HEK293 (cell line): ENCODE measurements at regions not wholly inside any gene's neighbourhood (a gene's known extent, or its start where the extent isn't known, plus 50 kb on each side); places are given as distances from the start of the nearest gene placed in this dataset.

ENCODE experiments used
- CTCF ChIA-PET: fragments of 350-600 bp; formaldehyde crosslinking; extraction: SDS; loops from one replicate; lab custom pipeline; 2021; ENCODE audit warnings: antibody characterized with exemption; lab: Yijun Ruan, JAX
- POLR2A ChIA-PET: fragments of 300-600 bp; formaldehyde crosslinking; extraction: SDS; loops from one replicate; lab custom pipeline; 2020; ENCODE audit warnings: antibody characterized with exemption, inconsistent platforms; lab: Yijun Ruan, JAX
- H3K27ac ChIP-seq: fragments of 200-500 bp; sonication (Bioruptor generic); 2 replicates; pipeline ENCODE4 v1.5.1; 2014; ENCODE audit warnings: low read depth, low read length, control low read depth, inconsistent platforms; ENCODE audit errors: extremely low read depth
- H3K36me3 ChIP-seq, 2 experiments: fragments of 200-500 bp in 1 of 2; sonication (Bioruptor generic) in 1 of 2; 1 replicate in 1 of 2; 2 replicates in 1 of 2; pipeline ENCODE4 v1.5.1; 2014 to 2017; ENCODE audit warnings: inconsistent platforms in 2 of 2, low read length in 2 of 2; ENCODE audit not compliant: control insufficient read depth in 2 of 2, insufficient read depth in 1 of 2
- H3K4me1 ChIP-seq: fragments of 200-500 bp; sonication (Bioruptor generic); 2 replicates; pipeline ENCODE4 v1.5.1; 2014; ENCODE audit warnings: mild to moderate bottlenecking, low read length, inconsistent platforms; ENCODE audit not compliant: control insufficient read depth, insufficient read depth
- H3K4me3 ChIP-seq: 2 replicates; pipeline ENCODE4 v1.5.1; 2011; ENCODE audit warnings: low read depth, mild to moderate bottlenecking, control low read depth, low read length, moderate library complexity
- H3K9me3 ChIP-seq: fragments of 200-500 bp; sonication (Bioruptor generic); 2 replicates; pipeline ENCODE4 v1.5.1; 2014; ENCODE audit warnings: low read depth, low read length, inconsistent platforms; ENCODE audit not compliant: control insufficient read depth, insufficient read depth
- FEZF1 ChIP-seq: fragments of 450-650 bp; formaldehyde crosslinking; IDR thresholded peaks from 2 replicates; pipeline ENCODE4 v1.5.1; 2016; ENCODE audit warnings: missing biosample characterization, missing genetic modification characterization
- GFI1B ChIP-seq: fragments of 450-650 bp; formaldehyde crosslinking; IDR thresholded peaks from 2 replicates; pipeline ENCODE4 v1.5.1; 2016; ENCODE audit warnings: missing biosample characterization, missing genetic modification characterization
- GLIS2 ChIP-seq: fragments of 450-650 bp; formaldehyde crosslinking; IDR thresholded peaks from 2 replicates; pipeline ENCODE4 v1.5.1; 2016; ENCODE audit warnings: missing biosample characterization, missing genetic modification characterization
- PRDM1 ChIP-seq: fragments of 450-650 bp; formaldehyde crosslinking; IDR thresholded peaks from 2 replicates; pipeline ENCODE4; 2016; ENCODE audit warnings: missing biosample characterization, missing genetic modification characterization
- ZNF266 ChIP-seq: fragments of 450-650 bp; formaldehyde crosslinking; IDR thresholded peaks from 2 replicates; pipeline ENCODE4 v1.5.1; 2016; ENCODE audit warnings: missing biosample characterization, missing genetic modification characterization, low read depth
- ZNF416 ChIP-seq: fragments of 450-650 bp; formaldehyde crosslinking; IDR thresholded peaks from 2 replicates; pipeline ENCODE4 v1.5.1; 2016; ENCODE audit warnings: missing biosample characterization, missing genetic modification characterization
- ZNF571 ChIP-seq: fragments of 450-650 bp; formaldehyde crosslinking; IDR thresholded peaks from 2 replicates; pipeline ENCODE4 v1.5.0; 2017; ENCODE audit warnings: missing biosample characterization, missing genetic modification characterization
- ZNF623 ChIP-seq: fragments of 450-650 bp; formaldehyde crosslinking; IDR thresholded peaks from 2 replicates; pipeline ENCODE4 v1.5.1; 2016; ENCODE audit warnings: missing biosample characterization, missing genetic modification characterization
- ZNF654 ChIP-seq: fragments of 450-650 bp; formaldehyde crosslinking; IDR thresholded peaks from 2 replicates; pipeline ENCODE4 v1.5.1; 2016; ENCODE audit warnings: low read depth, missing biosample characterization, missing genetic modification characterization
- ZNF670 ChIP-seq: fragments of 450-650 bp; formaldehyde crosslinking; IDR thresholded peaks from 2 replicates; pipeline ENCODE4 v1.5.1; 2016; ENCODE audit warnings: missing biosample characterization, missing genetic modification characterization, low read depth
- ZNF768 ChIP-seq: fragments of 450-650 bp; formaldehyde crosslinking; IDR thresholded peaks from 2 replicates; pipeline ENCODE4 v1.5.1; 2018; ENCODE audit warnings: missing biosample characterization, mild to moderate bottlenecking, missing genetic modification characterization
- ZSCAN30 ChIP-seq: fragments of 450-650 bp; IDR thresholded peaks from 2 replicates; pipeline ENCODE4 v1.5.1; 2018; ENCODE audit warnings: missing biosample characterization, mild to moderate bottlenecking, missing genetic modification characterization, moderate library complexity
- TF ChIP-seq, protein P1 (sequence below): fragments of 450-650 bp; formaldehyde crosslinking; IDR thresholded peaks from 2 replicates; pipeline ENCODE4; 2016; ENCODE audit warnings: missing biosample characterization, missing genetic modification characterization
- TF ChIP-seq, protein P2 (sequence below): fragments of 450-650 bp; formaldehyde crosslinking; IDR thresholded peaks from 2 replicates; pipeline ENCODE4 v1.5.1; 2016; ENCODE audit warnings: missing biosample characterization, missing genetic modification characterization, low read depth
- TF ChIP-seq, protein P3 (sequence below): fragments of 450-650 bp; formaldehyde crosslinking; IDR thresholded peaks from 2 replicates; pipeline ENCODE4 v1.5.1; 2016; ENCODE audit warnings: missing biosample characterization, missing genetic modification characterization
- TF ChIP-seq, protein P4 (sequence below): IDR thresholded peaks from 2 replicates; pipeline ENCODE4 v1.6.1; 2011; ENCODE audit warnings: mild to moderate bottlenecking, low read depth, low read length, borderline replicate concordance

DNA sequence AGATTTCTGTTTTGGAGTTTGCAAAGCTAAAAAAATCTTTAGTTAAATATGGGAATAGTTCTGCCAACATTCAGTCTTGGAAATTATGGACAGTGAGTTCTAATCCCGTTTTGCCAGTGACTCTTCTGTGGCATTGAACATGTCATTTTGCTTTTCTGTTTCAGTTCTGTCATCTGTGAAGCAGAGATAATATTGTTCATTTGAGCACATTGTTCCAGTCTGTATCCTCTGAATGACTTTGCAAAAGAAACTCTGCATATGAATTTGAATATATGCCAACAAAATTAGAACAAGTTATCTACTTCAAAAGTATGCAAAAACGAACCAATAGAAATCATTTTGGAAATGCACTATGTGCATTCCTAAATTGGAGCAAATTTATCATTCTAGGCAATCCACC lies 746.0 kb upstream of the POT1 start:
- no peaks in the 10 kb centered on the region for H3K4me1 ChIP-seq
- ChIA-PET POLR2A (no interaction called here), CTCF (no interaction called here)
- no peak for TF ChIP-seq FEZF1 (tag by site-specific recombination)
- TF ChIP-seq PRDM1 = no peak
- no peak for TF ChIP-seq ZNF768 (tag by site-specific recombination)
- TF ChIP-seq, protein P1, sequence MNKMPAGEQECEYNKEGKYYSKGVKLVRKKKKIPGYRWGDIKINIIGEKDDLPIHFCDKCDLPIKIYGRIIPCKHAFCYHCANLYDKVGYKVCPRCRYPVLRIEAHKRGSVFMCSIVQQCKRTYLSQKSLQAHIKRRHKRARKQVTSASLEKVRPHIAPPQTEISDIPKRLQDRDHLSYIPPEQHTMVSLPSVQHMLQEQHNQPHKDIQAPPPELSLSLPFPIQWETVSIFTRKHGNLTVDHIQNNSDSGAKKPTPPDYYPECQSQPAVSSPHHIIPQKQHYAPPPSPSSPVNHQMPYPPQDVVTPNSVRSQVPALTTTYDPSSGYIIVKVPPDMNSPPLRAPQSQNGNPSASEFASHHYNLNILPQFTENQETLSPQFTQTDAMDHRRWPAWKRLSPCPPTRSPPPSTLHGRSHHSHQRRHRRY (tag by site-specific recombination) = no peak
- no peak for TF ChIP-seq ZSCAN30 (tag by site-specific recombination)
- no peaks in the 10 kb centered on the region for H3K9me3 ChIP-seq
- H3K36me3 ChIP-seq = no peaks in the 10 kb centered on the region
- no peak overlapping the region for H3K4me3 ChIP-seq
- no peak overlapping the region for H3K27ac ChIP-seq

DNA sequence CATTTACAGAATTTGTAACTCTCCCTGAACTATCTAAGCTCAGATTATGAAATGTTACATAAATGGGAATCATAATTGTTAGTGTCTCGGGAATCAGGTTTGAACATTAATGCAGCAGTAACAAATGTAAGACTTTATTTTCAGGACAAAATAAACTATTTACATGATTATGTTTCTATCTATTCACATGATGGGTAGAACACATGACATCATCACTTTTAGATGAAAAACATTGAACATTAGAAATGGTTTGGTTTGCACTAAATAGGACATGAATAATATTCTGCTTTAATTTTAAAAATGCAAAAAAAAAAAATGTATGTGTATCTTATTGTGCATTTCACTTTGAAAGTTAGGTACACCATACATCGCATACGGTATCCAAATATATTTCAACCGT lies 745.5 kb upstream of the POT1 start:
- Histone ChIP-seq H3K36me3 (no peaks in the 10 kb centered on the region), H3K4me1 (no peaks in the 10 kb centered on the region), H3K9me3 (no peaks in the 10 kb centered on the region), H3K27ac (no peak overlapping the region), H3K4me3 (no peak overlapping the region)
- ChIA-PET POLR2A (no interaction called here), CTCF (no interaction called here)
- no peak for TF ChIP-seq ZNF571 (tag by site-specific recombination)
- TF ChIP-seq, protein P2, sequence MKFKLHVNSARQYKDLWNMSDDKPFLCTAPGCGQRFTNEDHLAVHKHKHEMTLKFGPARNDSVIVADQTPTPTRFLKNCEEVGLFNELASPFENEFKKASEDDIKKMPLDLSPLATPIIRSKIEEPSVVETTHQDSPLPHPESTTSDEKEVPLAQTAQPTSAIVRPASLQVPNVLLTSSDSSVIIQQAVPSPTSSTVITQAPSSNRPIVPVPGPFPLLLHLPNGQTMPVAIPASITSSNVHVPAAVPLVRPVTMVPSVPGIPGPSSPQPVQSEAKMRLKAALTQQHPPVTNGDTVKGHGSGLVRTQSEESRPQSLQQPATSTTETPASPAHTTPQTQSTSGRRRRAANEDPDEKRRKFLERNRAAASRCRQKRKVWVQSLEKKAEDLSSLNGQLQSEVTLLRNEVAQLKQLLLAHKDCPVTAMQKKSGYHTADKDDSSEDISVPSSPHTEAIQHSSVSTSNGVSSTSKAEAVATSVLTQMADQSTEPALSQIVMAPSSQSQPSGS (tag by site-specific recombination) = peak; percentile 55; the same call in 1 of the 2 replicates

DNA sequence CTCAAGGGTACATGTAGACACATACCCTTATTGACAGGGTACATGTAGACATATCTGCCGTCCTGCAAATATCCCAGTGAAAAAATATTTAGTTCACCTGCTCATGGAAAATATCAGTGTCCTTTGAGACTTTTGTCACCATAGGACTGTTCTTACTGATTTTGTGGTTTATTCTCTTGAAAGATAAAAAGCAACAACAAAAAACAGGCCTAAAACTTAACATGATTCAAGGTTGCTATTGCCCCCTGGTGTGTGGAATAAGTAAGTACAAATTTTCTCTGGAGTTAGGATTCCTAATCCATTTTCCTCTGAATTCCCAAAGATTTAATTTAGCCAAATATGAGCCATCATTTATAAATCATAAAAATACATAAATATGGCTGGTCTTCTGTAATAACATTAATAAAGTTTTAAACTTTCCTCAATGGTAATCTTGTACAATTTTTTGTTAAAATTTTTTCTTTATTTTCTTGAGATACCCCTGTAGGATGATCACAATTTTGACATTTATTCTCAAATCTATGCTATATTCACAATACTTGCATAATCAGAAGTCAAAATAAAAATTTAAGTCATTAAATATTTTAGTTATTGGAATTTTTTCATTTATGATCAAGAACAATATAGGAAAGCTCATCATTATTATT lies 741.4 kb upstream of the POT1 start:
- H3K9me3 ChIP-seq = no peaks in the 10 kb centered on the region
- CTCF ChIA-PET = interaction anchor here (0.7 to 1.6 kb wide), 5 partner anchors 11 to 615 kb away, joined by 3 to 4 read pairs (median 3); no protein-coding TSS in a partner anchor

DNA sequence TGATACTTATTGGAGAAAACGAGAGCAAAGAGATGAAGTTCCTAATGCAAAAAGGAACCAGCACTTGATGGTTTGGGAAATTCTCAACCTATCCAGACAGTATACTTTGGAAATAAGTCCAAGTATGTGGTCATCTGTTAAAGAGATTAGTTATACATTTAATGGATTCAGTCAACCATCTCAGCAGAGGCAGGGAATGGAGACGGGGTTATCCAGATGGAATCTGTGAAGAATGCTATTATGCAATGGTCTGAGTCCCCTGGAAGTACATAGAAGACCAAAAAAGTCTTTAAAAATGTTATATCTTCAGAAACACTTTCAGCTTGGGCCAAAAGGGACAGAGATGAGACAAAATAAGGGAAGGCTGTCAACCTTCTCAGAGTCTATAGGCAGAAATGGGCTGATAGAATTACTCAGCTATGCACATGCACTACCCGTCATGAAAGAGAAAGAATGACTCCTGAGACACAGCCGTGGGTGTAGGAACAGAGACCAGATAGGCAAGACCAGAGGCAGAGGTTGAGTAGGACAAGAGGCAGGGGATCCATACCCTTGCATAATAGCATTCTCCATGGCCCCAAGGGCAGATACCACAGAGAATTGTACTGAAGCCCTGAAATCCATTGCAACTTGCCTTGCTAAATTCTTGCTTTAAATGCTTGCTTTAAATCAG lies 738.8 kb upstream of the POT1 start:
- H3K27ac ChIP-seq = no peak overlapping the region
- POLR2A ChIA-PET = no interaction called here
- H3K4me3 ChIP-seq = no peak overlapping the region
- no peaks in the 10 kb centered on the region for H3K36me3 ChIP-seq
- no peaks in the 10 kb centered on the region for H3K4me1 ChIP-seq
- TF ChIP-seq GLIS2 (tag by site-specific recombination) = no peak
- no peak for TF ChIP-seq ZNF266
- no peaks in the 10 kb centered on the region for H3K9me3 ChIP-seq
- CTCF ChIA-PET = interaction anchor here (0.7 kb wide), 1 partner anchor 455 kb away, joined by 3 read pairs; no protein-coding TSS in a partner anchor

More for the DNA sequence above, 741.4 kb upstream of the POT1 start:
- Histone ChIP-seq H3K27ac (no peak overlapping the region), H3K4me1 (no peaks in the 10 kb centered on the region), H3K36me3 (no peaks in the 10 kb centered on the region), H3K4me3 (no peak overlapping the region)
- POLR2A ChIA-PET = no interaction called here
- no peak for TF ChIP-seq ZNF623 (tag by site-specific recombination)
- peak; percentile 32; the same call in 1 of the 2 replicates for TF ChIP-seq ZNF654

DNA sequence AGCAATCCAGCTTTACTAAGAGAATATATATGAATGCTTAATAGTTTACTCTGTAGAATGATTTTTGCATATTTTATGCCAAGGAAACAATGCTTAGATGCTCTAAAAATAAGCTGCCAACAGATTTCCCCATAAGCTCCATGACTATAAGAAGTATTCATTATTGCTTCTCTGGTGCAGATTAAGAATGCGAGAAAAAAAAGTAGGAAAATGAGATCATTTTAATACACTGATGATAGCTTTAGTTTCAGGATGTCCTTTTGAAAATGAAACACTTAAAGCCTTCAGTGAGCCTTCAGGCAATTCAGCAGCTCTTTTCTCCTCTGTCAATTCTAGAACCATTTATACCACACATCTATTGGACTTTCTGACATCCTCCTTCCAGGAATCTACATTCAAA lies 735.0 kb upstream of the POT1 start:
- no peaks in the 10 kb centered on the region for H3K36me3 ChIP-seq
- POLR2A ChIA-PET = no interaction called here
- H3K4me1 ChIP-seq = no peaks in the 10 kb centered on the region
- CTCF ChIA-PET = no interaction called here
- H3K9me3 ChIP-seq = no peaks in the 10 kb centered on the region
- no peak overlapping the region for H3K4me3 ChIP-seq
- H3K27ac ChIP-seq = no peak overlapping the region
- TF ChIP-seq ZNF416 (tag by site-specific recombination) = no peak
- TF ChIP-seq GFI1B (tag by site-specific recombination) = no peak
- no peak for TF ChIP-seq ZNF670
- TF ChIP-seq, protein P3, sequence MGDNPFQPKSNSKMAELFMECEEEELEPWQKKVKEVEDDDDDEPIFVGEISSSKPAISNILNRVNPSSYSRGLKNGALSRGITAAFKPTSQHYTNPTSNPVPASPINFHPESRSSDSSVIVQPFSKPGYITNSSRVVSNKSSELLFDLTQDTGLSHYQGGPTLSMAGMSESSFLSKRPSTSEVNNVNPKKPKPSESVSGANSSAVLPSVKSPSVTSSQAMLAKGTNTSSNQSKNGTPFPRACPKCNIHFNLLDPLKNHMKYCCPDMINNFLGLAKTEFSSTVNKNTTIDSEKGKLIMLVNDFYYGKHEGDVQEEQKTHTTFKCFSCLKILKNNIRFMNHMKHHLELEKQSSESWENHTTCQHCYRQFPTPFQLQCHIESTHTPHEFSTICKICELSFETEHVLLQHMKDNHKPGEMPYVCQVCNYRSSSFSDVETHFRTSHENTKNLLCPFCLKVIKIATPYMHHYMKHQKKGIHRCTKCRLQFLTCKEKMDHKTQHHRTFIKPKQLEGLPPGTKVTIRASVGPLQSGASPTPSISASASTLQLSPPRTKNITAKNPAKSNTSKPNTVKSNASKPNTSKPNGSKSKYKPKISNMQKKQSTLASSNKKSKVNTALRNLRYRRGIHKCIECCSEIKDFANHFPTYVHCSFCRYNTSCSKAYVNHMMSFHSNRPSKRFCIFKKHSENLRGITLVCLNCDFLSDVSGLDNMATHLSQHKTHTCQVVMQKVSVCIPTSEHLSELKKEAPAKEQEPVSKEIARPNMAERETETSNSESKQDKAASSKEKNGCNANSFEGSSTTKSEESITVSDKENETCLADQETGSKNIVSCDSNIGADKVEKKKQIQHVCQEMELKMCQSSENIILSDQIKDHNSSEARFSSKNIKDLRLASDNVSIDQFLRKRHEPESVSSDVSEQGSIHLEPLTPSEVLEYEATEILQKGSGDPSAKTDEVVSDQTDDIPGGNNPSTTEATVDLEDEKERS (tag by site-specific recombination) = no peak
- TF ChIP-seq, protein P4, sequence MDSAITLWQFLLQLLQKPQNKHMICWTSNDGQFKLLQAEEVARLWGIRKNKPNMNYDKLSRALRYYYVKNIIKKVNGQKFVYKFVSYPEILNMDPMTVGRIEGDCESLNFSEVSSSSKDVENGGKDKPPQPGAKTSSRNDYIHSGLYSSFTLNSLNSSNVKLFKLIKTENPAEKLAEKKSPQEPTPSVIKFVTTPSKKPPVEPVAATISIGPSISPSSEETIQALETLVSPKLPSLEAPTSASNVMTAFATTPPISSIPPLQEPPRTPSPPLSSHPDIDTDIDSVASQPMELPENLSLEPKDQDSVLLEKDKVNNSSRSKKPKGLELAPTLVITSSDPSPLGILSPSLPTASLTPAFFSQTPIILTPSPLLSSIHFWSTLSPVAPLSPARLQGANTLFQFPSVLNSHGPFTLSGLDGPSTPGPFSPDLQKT = no peak
